ENCODE measurements at regions not wholly inside any gene's neighbourhood (a gene's known extent, or its start where the extent isn't known, plus 50 kb on each side); places are given as distances from the start of the nearest gene placed in this dataset.
"Not testable (repeated sequence)": the region's sequence is repeated elsewhere in the genome, so short reads cannot be mapped to it uniquely, and the experiment has no call there.

GRCh38 chr13:61965756-61966155 is 550.1 kb upstream of the PCDH20 start:
- DNase-seq = no peak

GRCh38 chr13:61960981-61961380 is 545.3 kb upstream of the PCDH20 start:
- no peak for DNase-seq

DNA sequence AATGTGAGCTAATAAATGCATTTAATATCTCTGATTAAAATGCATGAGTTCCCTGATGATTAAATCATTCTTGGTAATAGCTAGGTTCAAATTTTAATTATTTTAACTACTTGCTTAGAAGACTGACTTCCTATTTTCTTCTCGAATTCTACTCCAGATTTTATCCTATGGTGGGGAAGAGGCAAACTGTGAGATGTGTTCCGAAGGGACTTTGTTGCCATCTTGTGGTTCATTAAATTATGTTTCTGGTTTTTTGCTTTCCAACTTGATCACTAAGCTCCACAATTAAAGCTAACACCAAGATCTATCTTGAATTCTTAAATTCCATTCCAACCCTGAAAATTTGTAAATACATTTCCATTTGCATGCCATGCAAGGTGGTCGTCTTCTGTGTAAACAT is 538.4 kb upstream of the PCDH20 start:
- no peak for DNase-seq

- no peak for DNase-seq
These were observed 535.2 kb upstream of the PCDH20 start for GRCh38 chr13:61950828-61951227.

GRCh38 chr13:61944329-61944929 is 528.8 kb upstream of the PCDH20 start:
- no peak for DNase-seq

DNA sequence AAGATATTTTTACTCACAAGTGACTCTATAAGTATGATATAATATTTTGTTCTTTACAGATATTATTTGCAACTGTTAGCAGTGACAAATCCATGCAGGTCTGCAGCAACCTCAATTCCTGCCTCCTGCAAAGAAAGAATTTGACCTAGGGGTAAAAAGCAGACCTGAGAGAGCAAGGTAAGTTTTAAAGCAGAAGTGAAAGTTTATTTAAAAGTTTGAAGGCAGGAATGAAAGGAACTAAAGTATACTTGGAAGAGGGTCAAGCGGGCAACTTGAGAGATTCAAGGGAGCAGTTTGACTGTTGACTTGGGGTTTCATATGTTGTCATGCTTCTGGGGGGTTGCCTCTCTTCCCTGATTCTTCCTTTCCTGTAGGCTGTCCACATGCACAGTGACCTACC is 520.1 kb upstream of the PCDH20 start:
- DNase-seq = no peak

GRCh38 chr13:61927648-61928047 is 512.0 kb upstream of the PCDH20 start:
- DNase-seq = no peak

DNA sequence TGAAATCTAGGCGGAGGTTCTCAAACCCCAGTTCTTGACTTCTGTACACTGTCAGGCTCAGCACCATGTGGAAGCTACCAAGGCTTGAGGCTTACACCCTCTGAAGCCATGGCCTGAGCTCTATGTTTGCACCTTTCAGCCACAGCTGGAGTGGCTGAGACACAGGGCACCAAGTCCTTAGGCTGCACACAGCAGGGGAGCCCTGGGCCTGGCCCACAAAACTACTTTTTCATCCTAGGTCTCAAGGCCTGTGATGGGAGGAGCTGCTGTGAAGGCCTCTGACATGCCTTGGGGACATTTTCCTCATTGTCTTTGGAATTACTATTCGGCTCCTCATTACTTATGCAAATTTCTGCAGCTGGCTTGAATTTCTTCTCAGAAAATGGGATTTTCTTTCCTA is 503.2 kb upstream of the PCDH20 start:
- no peak for DNase-seq

DNA sequence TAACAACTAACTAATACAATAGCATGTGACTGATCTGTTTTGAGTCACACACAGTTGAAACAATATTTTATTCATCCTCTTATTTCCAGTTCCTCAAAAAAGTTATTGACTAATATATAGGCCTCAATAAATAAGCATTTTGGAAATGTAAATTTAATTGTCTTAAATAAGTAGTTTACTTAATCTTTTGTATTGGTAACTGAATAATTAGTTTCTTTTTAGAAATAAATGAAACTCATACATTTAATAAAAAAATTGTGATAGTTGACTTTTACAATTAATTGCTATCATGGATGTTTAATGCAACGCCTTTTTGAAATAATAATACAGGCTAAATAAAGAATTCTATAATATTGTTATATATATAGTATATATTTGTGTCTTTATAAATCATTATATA is 500.8 kb upstream of the PCDH20 start:
- no peak for DNase-seq

GRCh38 chr13:61913183-61913582 is 497.5 kb upstream of the PCDH20 start:
- DNase-seq = no peak

GRCh38 chr13:61908906-61909615 is 493.4 kb upstream of the PCDH20 start:
- DNase-seq = no peak

GRCh38 chr13:61905054-61905453 is 489.4 kb upstream of the PCDH20 start:
- no peak for DNase-seq

GRCh38 chr13:61901946-61902541 is 486.4 kb upstream of the PCDH20 start:
- DNase-seq = no peak

GRCh38 chr13:61900033-61900432 is 484.4 kb upstream of the PCDH20 start:
- no peak for DNase-seq

GRCh38 chr13:61898207-61898606 is 482.6 kb upstream of the PCDH20 start:
- no peak for DNase-seq

- no peak for DNase-seq
These were observed 475.8 kb upstream of the PCDH20 start for GRCh38 chr13:61891401-61891800.

- DNase-seq = no peak
These were observed 469.2 kb upstream of the PCDH20 start for GRCh38 chr13:61884830-61885229.

DNA sequence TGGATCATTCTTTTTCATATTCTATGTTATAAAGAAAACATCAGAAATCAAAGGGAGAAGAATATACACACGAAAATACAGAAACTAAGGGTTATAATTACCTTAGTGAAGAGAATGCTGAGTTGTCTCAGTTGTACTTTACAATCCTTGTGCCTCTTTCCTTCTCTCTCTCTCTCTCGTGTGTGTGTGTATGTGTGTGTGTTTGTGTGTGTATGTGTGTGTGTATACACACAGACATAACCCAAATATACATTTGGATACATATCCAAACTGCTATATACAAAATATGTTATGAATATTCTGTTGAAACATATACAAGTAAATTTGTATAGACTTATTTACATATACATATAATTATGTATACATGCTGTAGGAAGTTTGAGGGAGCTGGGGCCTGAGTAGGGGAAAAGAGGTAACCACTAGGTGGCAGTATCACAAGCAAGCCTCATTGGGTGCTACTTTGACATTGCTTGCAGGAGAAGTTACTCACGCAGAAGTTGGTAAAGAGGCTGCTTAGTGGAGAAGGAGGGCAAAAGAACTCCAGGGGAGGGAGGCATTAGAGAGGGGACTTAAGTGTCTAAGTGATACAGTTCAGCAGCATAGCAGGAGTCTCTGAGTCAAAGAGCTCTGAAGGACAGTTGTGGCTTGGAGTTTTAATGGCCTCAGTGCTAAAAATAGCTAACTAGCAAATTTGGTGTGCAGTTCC is 465.1 kb upstream of the PCDH20 start:
- DNase-seq = no peak

DNA sequence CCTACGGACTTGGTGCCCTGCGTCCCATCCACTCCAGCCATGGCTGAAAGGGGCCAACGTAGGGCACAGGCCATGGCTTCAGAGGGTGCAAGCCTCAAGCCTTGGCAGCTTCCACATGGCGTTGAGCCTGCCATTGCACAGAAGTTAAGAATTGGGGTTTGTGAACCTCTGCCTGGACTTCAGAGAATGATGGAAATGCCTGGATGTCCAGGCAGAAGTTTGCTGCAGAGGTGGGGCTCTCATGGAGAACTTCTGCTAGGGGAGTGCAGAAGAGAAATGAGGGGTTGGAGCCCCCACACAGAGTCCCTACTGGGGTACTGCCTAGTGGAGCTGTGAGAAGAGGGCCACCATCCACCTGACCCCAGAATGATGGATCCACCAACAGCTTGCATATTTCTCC is 462.9 kb upstream of the PCDH20 start:
- not testable (repeated sequence) for DNase-seq

- DNase-seq = no peak
These were observed 459.4 kb upstream of the PCDH20 start for GRCh38 chr13:61874970-61875579.

- DNase-seq = no peak
These were observed 458.1 kb upstream of the PCDH20 start for GRCh38 chr13:61873717-61874116.

- no peak for DNase-seq
These were observed 441.5 kb upstream of the PCDH20 start for GRCh38 chr13:61857198-61857597.

DNA sequence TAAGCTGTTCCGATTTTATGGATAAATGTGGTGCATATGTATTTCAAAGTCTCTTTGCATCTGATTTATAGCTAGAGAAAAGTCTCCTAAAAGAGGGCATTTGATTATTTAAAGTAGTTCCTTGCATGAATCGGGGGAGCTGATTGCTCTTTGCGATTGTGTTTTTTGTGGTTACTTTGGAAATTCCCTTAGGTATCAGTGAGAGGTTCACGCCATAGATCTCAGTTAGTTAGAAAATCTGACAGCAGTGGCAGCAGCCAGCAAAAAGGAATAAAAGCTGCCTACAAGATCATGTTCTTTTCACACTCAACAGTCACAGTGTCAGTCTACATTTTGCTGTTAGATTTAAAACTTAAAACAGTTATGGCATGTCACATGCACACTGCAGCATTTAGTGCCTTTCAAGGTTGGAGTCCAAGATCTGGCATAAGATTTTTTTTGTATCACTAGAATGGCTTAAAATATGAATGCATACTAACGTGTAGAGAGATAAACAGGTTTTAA is 436.5 kb upstream of the PCDH20 start:
- no peak for DNase-seq
